ENCODE measurements at regions not wholly inside any gene's neighbourhood (a gene's known extent, or its start where the extent isn't known, plus 50 kb on each side); places are given as distances from the start of the nearest gene placed in this dataset.

GRCh38 chr1:30334767-30335166 lies 388.6 kb downstream of the MATN1 start:
- no peak for FAIRE-seq
- Mint-ChIP-seq H3K27me3 (ENCODE audit: low read depth, unreplicated experiment) (peaks cover 22% of the 10 kb centered on the region), H3K4me3 (ENCODE audit: unreplicated experiment) (no peak overlapping the region)

GRCh38 chr1:30332116-30333094 lies 391.0 kb downstream of the MATN1 start:
- no peak overlapping the region for H3K4me3 Mint-ChIP-seq (ENCODE audit: unreplicated experiment)
- no peak overlapping the region for H2AFZ ChIP-seq (ENCODE audit: low read depth, low read length)
- no peaks in the 10 kb centered on the region for H3K27me3 ChIP-seq (ENCODE audit: insufficient read depth, low read length)
- no peak overlapping the region for H3K27ac Mint-ChIP-seq (ENCODE audit: unreplicated experiment)
- H3K36me3 ChIP-seq (ENCODE audit: insufficient read depth, low read length), result no peaks in the 10 kb centered on the region
- no peak overlapping the region for H3K4me2 ChIP-seq (ENCODE audit: low read length)
- H3K27ac ChIP-seq (ENCODE audit: low read depth, low read length), result no peak overlapping the region
- H3K79me2 ChIP-seq (ENCODE audit: insufficient read depth, low read length), result no peaks in the 10 kb centered on the region
- no peak overlapping the region for H3K9ac ChIP-seq (ENCODE audit: low read length)
- TF ChIP-seq EZH2 (IDR thresholded peaks at IDR 0.05; ENCODE audit: insufficient read depth, low read length), result no peak
- no peak overlapping the region for H3K4me3 ChIP-seq (ENCODE audit: insufficient read depth, low read depth, low read length)
- peaks cover 32% of the 10 kb centered on the region for H3K27me3 Mint-ChIP-seq (ENCODE audit: low read depth, unreplicated experiment)
- no peaks in the 10 kb centered on the region for H3K4me1 ChIP-seq (ENCODE audit: insufficient read depth, low read length)
- no peaks in the 10 kb centered on the region for H3K9me3 ChIP-seq (ENCODE audit: insufficient read depth, low read depth, low read length)
- peaks cover 1% of the 10 kb centered on the region for H3K36me3 Mint-ChIP-seq (ENCODE audit: low read depth, unreplicated experiment)
- peaks cover 2% of the 10 kb centered on the region for H3K4me1 Mint-ChIP-seq (ENCODE audit: low read depth, unreplicated experiment)
- no peak for FAIRE-seq
- no peaks in the 10 kb centered on the region for H4K20me1 ChIP-seq (ENCODE audit: insufficient read depth, low read length)
- H3K9me3 Mint-ChIP-seq (ENCODE audit: unreplicated experiment), result no peaks in the 10 kb centered on the region
- no peak for DNase-seq (ENCODE audit: low read depth)

More at GRCh38 chr1:30334767-30335166, 388.6 kb downstream of the MATN1 start:
- Mint-ChIP-seq H3K4me1 (ENCODE audit: low read depth, unreplicated experiment) (peaks cover 2% of the 10 kb centered on the region), H3K36me3 (ENCODE audit: low read depth, unreplicated experiment) (no peaks in the 10 kb centered on the region), H3K27ac (ENCODE audit: unreplicated experiment) (no peak overlapping the region), H3K9me3 (ENCODE audit: unreplicated experiment) (no peaks in the 10 kb centered on the region)
- Histone ChIP-seq H3K4me2 (ENCODE audit: low read length) (no peak overlapping the region), H4K20me1 (ENCODE audit: insufficient read depth, low read length) (no peaks in the 10 kb centered on the region), H3K9ac (ENCODE audit: low read length) (no peak overlapping the region), H3K4me3 (ENCODE audit: insufficient read depth, low read depth, low read length) (no peak overlapping the region), H3K4me1 (ENCODE audit: insufficient read depth, low read length) (no peaks in the 10 kb centered on the region), H2AFZ (ENCODE audit: low read depth, low read length) (no peak overlapping the region), H3K36me3 (ENCODE audit: insufficient read depth, low read length) (no peaks in the 10 kb centered on the region), H3K79me2 (ENCODE audit: insufficient read depth, low read length) (no peaks in the 10 kb centered on the region), H3K27me3 (ENCODE audit: insufficient read depth, low read length) (no peaks in the 10 kb centered on the region), H3K9me3 (ENCODE audit: insufficient read depth, low read depth, low read length) (no peaks in the 10 kb centered on the region), H3K27ac (ENCODE audit: low read depth, low read length) (no peak overlapping the region)
- TF ChIP-seq CTCF (IDR thresholded peaks at IDR 0.05; ENCODE audit: insufficient read depth, low read depth, low read length) (no peak), EZH2 (IDR thresholded peaks at IDR 0.05; ENCODE audit: insufficient read depth, low read length) (no peak)
- DNase-seq (ENCODE audit: low read depth), result no peak

GRCh38 chr1:30331415-30332065 lies 391.8 kb downstream of the MATN1 start:
- Histone ChIP-seq H3K27ac (ENCODE audit: low read depth, low read length) (no peak overlapping the region), H2AFZ (ENCODE audit: low read depth, low read length) (no peak overlapping the region), H3K4me1 (ENCODE audit: insufficient read depth, low read length) (no peaks in the 10 kb centered on the region), H3K27me3 (ENCODE audit: insufficient read depth, low read length) (no peaks in the 10 kb centered on the region), H3K9me3 (ENCODE audit: insufficient read depth, low read depth, low read length) (no peaks in the 10 kb centered on the region), H3K4me3 (ENCODE audit: insufficient read depth, low read depth, low read length) (no peak overlapping the region), H3K4me2 (ENCODE audit: low read length) (no peak overlapping the region), H3K9ac (ENCODE audit: low read length) (no peak overlapping the region), H3K36me3 (ENCODE audit: insufficient read depth, low read length) (no peaks in the 10 kb centered on the region), H4K20me1 (ENCODE audit: insufficient read depth, low read length) (no peaks in the 10 kb centered on the region), H3K79me2 (ENCODE audit: insufficient read depth, low read length) (no peaks in the 10 kb centered on the region)
- FAIRE-seq, result no peak
- no peak for DNase-seq (ENCODE audit: low read depth)
- Mint-ChIP-seq H3K4me1 (ENCODE audit: low read depth, unreplicated experiment) (peaks cover 2% of the 10 kb centered on the region), H3K27ac (ENCODE audit: unreplicated experiment) (no peak overlapping the region), H3K9me3 (ENCODE audit: unreplicated experiment) (no peaks in the 10 kb centered on the region), H3K36me3 (ENCODE audit: low read depth, unreplicated experiment) (peaks cover 3% of the 10 kb centered on the region), H3K27me3 (ENCODE audit: low read depth, unreplicated experiment) (peaks cover 33% of the 10 kb centered on the region), H3K4me3 (ENCODE audit: unreplicated experiment) (no peak overlapping the region)
- TF ChIP-seq CTCF (IDR thresholded peaks at IDR 0.05; ENCODE audit: insufficient read depth, low read depth, low read length) (no peak), EZH2 (IDR thresholded peaks at IDR 0.05; ENCODE audit: insufficient read depth, low read length) (no peak)
